ENCODE measurements at regions not wholly inside any gene's neighbourhood (a gene's known extent, or its start where the extent isn't known, plus 50 kb on each side); places are given as distances from the start of the nearest gene placed in this dataset.

GRCh38 chr3:20254268-20255117, 68.5 kb upstream of the SGO1 start (continued):
- no peak for TF ChIP-seq ZNF462 (CRISPR knock-in tag; IDR thresholded peaks at IDR 0.05)
- TF ChIP-seq ETS1 (IDR thresholded peaks at IDR 0.05): no peak

GRCh38 chr3:20250786-20251185, 64.8 kb upstream of the SGO1 start:
- TF ChIP-seq STAT1 (IDR thresholded peaks at IDR 0.05; ENCODE audit: unreplicated experiment): no peak
- TF ChIP-seq ZNF331 (CRISPR knock-in tag; IDR thresholded peaks at IDR 0.05; ENCODE audit: low read depth): no peak
- no peak for TF ChIP-seq CREB1 (CRISPR knock-in tag; IDR thresholded peaks at IDR 0.05; ENCODE audit: low read depth)
- TF ChIP-seq EZH2 (IDR thresholded peaks at IDR 0.05; ENCODE audit: low read depth, unreplicated experiment): no peak
- no peak for TF ChIP-seq POLR2AphosphoS5 (IDR thresholded peaks at IDR 0.05; ENCODE audit: low read depth)
- no peak for TF ChIP-seq ZNF114 (CRISPR knock-in tag; IDR thresholded peaks at IDR 0.05)
- Mint-ChIP-seq H3K27me3 (ENCODE audit: insufficient read depth, low read depth, poor library complexity) (peaks cover 2% of the 10 kb centered on the region), H3K4me1 (peaks cover 10% of the 10 kb centered on the region), H3K4me3 (no peak overlapping the region), H3K9me3 (peaks cover 6% of the 10 kb centered on the region), H3K36me3 (ENCODE audit: low read depth) (peaks cover 11% of the 10 kb centered on the region; the same call in 1 of the 3 replicates), H3K27ac (no peak overlapping the region)
- Histone ChIP-seq H4K20me1 (replicated peaks; ENCODE audit: insufficient read depth) (no peaks in the 10 kb centered on the region), H3K4me3 (no peak overlapping the region), H3K4me2 (peak overlapping the region; percentile 8), H3K27ac (ENCODE audit: low read depth) (no peak overlapping the region), H3K27me3 (ENCODE audit: insufficient read depth) (no peaks in the 10 kb centered on the region), H3K79me2 (replicated peaks; ENCODE audit: insufficient read depth) (no peaks in the 10 kb centered on the region), H3K36me3 (ENCODE audit: insufficient read depth) (no peaks in the 10 kb centered on the region), H3F3A (replicated peaks; ENCODE audit: low read depth) (no peaks in the 10 kb centered on the region), H3K4me1 (ENCODE audit: insufficient read depth) (peaks cover 9% of the 10 kb centered on the region), H2AFZ (no peak overlapping the region), H3K9me2 (ENCODE audit: insufficient read depth) (peaks cover 17% of the 10 kb centered on the region)
- peak; percentile 82 for ATAC-seq
- DNase-seq (ENCODE audit: low spot score): peak; percentile 64
